Kidney capillary endothelial cell (primary cell): ENCODE measurements at regions not wholly inside any gene's neighbourhood (a gene's known extent, or its start where the extent isn't known, plus 50 kb on each side); places are given as distances from the start of the nearest gene placed in this dataset.

Experiments used
- DNase-seq: peaks from one replicate; pipeline ENCODE4 v3.0.0-alpha.2; 2018; ENCODE audit warnings: low spot score

- DNase-seq, result no peak
Measured at GRCh38 chr16:51722467-51722866, 571.4 kb upstream of the SALL1 start.

GRCh38 chr16:51719376-51719775, 568.3 kb upstream of the SALL1 start:
- DNase-seq, result no peak

GRCh38 chr16:51716195-51716594, 565.1 kb upstream of the SALL1 start:
- DNase-seq, result no peak

DNA sequence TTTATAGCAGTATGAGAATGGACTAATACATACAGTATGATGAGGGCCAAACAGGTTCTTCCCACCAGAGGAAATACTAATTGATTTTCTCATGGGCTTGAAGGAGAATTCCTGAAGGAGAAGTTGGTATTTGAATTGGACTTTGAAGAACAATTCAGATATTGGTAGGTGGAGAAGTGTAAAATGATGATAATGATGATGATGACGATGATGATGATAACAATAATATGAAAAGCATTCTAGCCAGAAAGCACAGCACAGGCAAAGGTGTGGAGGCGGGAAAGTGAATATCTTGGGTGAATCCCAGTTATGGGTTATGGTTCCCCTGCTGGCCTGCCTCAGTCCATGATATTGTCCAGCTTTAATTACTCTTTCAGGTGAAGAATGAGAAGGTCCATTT, 562.4 kb upstream of the SALL1 start:
- no peak for DNase-seq

DNA sequence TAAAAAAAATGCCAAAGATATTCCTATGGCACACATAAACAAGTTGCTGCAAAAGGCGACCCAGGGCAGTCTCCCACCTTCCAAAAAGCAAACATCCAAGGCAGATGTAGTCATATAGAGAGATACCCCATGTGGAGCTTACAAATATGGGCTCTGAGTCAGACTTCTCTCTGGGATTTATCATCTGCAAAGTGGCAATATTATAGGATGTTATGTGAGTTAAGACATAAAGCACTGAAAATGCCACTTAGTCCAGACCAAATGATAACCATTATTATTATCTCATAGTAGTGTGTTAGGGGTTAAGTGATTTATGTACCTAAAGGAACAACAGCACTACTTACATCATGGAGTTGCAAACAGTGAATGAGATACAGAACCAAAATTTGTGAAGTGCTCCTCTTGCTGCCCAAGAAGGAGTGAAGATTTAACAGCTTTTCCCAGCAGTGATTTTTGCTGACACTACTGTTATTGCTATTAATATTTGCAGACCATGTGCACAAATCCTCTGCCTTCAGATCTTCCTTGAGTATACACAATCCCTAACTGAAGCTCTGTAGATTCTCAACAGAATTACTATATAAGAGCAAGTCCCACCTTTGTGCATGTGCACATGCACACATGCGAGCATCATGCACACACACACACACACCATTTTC, 560.0 kb upstream of the SALL1 start:
- DNase-seq, result no peak

DNA sequence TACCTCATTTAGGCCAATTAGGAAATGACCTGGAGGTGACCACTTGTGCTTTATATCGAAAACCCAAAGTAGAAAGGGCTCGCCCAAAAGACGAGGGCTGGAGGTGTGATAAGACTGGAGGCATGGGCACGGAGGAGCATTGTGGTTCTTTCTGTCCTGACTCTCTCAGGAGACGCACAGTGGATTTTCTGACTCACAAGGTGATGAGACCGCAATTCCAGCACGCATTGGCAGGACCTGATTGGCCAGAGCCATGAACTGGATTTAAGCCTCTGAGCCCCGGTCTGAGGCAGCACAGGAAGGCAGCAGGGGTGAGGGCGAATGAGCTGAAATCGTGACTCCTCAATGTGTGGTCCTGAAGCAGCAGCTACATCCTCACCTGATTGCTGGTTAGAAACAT, 559.1 kb upstream of the SALL1 start:
- DNase-seq, result no peak

GRCh38 chr16:51708861-51709260, 557.8 kb upstream of the SALL1 start:
- no peak for DNase-seq

DNA sequence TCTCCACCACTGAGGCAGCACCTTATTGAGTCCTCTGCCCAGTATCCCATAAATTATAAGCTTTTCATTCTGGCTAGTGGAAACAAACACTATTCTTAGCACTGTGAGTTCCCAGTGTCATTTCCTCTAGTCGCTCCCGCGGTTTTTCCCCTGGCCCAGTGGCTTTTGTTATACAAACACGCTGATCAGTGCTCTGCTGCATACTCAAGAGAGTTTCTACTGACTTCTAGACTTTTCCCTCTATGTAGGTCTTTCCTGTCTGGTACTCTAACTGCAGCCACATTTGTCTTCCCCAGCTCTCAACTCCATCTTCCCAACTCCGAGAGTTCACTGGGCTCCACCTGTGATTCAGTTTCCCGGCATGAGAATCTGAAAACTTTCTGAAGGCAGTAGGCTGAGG, 556.6 kb upstream of the SALL1 start:
- DNase-seq, result no peak

- DNase-seq, result no peak
Measured at GRCh38 chr16:51705142-51705541, 554.1 kb upstream of the SALL1 start.

DNA sequence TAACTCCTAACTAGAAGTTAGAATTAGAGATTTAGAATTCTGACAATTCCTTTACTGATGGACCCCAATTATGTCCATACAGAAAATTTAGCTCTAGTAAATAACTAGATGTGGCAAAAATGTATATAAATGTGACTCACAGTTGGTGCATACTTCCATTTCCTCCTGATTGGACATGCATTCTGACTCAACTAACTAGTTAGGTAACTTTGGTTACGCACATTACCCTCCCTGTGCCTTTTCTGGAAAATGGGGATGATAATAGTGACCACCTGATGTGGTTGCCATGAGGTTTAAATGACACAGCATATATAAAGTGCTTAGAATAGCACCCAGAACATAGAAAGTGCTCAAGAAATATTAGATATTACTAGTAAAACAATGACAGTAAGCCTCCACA, 550.0 kb upstream of the SALL1 start:
- DNase-seq, result no peak

GRCh38 chr16:51699686-51700396, 548.8 kb upstream of the SALL1 start:
- DNase-seq, result no peak

DNA sequence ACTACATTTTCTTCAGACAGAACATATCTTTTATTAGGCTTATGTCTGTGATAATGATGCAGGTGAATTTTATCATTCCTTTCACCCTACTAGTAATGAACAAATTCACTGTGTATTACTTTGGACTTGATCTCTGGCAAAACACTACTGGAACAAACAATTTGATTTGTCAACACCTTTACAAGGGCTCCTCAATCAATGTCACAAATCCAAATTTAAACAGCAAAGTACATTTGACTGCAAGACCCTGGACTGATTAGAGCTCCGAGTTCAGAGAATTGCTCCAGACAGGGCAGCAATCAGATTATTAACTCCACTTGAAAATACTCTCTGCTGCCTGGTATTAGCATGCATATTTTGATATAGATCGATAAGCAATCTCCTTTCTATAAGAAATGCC, 547.6 kb upstream of the SALL1 start:
- DNase-seq, result no peak

- no peak for DNase-seq
Measured at GRCh38 chr16:51697454-51697853, 546.4 kb upstream of the SALL1 start.

- no peak for DNase-seq
Measured at GRCh38 chr16:51696376-51696775, 545.3 kb upstream of the SALL1 start.

GRCh38 chr16:51691109-51691508, 540.0 kb upstream of the SALL1 start:
- no peak for DNase-seq

DNA sequence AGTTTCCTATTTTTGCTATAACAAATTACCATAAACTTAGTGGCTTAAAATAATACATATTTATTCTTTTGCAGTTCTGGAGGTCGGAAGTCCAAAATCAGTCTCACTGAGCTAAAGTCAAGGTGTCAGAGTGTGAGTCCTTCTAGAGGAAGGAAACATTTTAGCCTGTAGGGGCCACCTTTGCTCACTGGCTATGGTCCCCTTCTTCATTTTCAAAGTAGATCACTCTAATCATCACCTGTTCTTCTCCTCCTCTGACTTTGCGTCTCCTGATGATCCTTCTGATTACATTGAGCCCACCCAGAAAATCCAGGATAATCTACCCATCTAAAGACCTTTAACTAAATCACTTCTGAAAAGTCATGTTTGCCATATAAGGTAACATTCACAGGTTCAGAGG, 534.4 kb upstream of the SALL1 start:
- DNase-seq, result no peak

DNA sequence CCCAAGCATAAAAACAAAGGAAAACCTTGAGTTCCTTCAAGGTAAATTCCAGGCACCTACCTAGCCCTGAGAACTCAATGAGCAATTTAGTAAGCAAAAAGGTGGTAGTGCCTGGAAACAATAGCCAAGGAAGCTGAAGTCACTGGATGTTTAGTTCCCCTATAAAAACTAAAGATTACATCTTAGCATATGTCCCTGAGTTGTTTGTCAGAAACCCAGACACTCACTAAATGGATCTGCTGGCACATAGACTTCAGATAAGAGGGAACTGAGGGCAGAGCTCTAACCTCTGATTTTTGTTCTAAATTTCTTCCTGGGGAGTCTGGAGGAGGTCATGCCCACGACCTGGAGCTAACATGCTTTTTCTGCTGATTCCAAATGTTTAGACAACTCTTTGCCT, 532.8 kb upstream of the SALL1 start:
- no peak for DNase-seq

- no peak for DNase-seq
Measured at GRCh38 chr16:51682905-51683304, 531.8 kb upstream of the SALL1 start.

GRCh38 chr16:51674615-51675014, 523.5 kb upstream of the SALL1 start:
- DNase-seq, result no peak

DNA sequence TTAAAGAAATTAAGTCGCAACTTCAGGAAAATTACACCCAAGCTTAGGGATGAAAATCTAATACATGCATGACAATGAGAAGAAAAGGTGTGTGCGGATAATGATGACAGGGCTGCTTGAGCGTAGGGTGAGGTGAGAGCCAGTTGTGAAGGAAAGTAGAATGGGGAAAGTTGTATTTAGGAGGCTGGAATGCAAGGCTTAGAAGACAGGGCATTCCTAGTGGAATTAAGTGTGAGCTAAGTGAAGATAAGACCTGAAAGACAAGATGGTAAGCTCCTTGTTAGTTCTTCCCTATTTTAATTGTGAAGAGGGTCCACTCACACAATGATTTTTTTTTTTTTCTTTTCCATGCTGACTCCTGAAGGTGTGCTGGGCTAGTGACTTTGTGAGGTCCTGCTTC, 519.5 kb upstream of the SALL1 start:
- DNase-seq, result no peak

- no peak for DNase-seq
Measured at GRCh38 chr16:51666821-51667220, 515.8 kb upstream of the SALL1 start.

DNA sequence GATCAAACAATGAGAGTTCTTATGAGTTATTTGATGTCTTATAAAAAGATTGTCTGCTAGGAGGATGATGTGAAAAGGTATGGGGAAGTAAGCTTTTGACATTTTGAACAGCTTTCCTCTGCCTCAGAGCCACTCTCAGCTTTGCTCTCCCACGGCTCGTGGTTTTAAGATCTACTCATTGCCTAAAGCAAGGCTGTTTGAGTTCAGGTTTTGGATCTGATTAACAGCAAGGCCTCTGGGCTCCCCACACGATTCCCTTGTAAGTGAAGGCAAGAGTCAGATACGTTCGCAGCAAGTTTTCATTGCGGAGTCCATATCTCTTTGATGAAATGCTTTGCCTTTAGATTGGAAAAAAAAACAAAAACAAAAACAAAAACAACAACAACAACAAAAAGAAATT, 515.0 kb upstream of the SALL1 start:
- no peak for DNase-seq

- no peak for DNase-seq
Measured at GRCh38 chr16:51665436-51665998, 514.4 kb upstream of the SALL1 start.

DNA sequence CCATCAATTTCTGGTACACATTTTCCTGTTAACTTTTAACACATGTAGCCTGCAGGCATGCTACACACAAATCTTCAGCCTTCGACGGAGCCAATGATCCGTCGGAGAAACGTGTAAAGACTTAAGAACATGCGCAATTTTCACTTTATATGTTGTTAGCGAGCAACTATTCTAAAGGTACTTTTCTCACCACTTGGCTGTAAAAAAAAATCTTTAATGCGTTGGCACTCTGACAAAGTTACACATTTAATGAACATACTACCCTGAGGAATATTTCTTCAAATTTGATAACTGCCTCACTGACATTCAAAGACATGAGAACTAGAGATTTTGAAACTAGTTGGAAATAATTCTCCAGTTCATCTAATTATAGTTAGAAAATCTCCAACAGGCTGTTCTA, 507.5 kb upstream of the SALL1 start:
- no peak for DNase-seq
